ENCODE measurements at regions not wholly inside any gene's neighbourhood (a gene's known extent, or its start where the extent isn't known, plus 50 kb on each side); places are given as distances from the start of the nearest gene placed in this dataset.
"Not testable (repeated sequence)": the region's sequence is repeated elsewhere in the genome, so short reads cannot be mapped to it uniquely, and the experiment has no call there.

GRCh38 chr5:166724284-166724683 lies 1567.2 kb upstream of the WWC1 start:
- Histone ChIP-seq H3K27ac (no peak overlapping the region), H3K4me3 (no peak overlapping the region)
- TF ChIP-seq, protein P1, sequence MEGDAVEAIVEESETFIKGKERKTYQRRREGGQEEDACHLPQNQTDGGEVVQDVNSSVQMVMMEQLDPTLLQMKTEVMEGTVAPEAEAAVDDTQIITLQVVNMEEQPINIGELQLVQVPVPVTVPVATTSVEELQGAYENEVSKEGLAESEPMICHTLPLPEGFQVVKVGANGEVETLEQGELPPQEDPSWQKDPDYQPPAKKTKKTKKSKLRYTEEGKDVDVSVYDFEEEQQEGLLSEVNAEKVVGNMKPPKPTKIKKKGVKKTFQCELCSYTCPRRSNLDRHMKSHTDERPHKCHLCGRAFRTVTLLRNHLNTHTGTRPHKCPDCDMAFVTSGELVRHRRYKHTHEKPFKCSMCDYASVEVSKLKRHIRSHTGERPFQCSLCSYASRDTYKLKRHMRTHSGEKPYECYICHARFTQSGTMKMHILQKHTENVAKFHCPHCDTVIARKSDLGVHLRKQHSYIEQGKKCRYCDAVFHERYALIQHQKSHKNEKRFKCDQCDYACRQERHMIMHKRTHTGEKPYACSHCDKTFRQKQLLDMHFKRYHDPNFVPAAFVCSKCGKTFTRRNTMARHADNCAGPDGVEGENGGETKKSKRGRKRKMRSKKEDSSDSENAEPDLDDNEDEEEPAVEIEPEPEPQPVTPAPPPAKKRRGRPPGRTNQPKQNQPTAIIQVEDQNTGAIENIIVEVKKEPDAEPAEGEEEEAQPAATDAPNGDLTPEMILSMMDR (IDR thresholded peaks at IDR 0.05), result no peak
- no peak for DNase-seq (ENCODE audit: low spot score)

DNA sequence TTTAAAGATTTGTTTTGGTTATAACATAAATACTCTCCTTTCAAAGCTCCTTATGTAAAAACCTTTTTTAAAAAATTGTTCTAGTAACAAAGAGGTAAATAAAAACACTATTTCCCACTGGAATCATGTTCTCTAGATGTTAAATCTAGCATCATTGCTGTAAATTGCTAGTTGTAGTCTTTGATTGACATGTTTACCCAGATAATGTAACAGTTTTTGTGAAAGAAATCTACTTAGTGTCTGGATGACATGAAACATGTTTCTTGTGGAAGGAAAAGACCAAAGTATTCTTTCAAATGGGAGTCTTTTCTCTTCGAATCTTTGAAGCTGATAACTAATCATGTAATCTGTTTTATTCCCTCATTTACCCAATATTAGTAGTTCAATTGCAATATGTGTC lies 1565.9 kb upstream of the WWC1 start:
- H3K27ac ChIP-seq, result no peak overlapping the region
- TF ChIP-seq, protein P1 (IDR thresholded peaks at IDR 0.05), result no peak
- H3K4me3 ChIP-seq, result no peak overlapping the region
- no peak for DNase-seq (ENCODE audit: low spot score)

GRCh38 chr5:166726406-166726805 lies 1565.0 kb upstream of the WWC1 start:
- no peak for DNase-seq (ENCODE audit: low spot score)
- Histone ChIP-seq H3K4me3 (no peak overlapping the region), H3K27ac (no peak overlapping the region)
- TF ChIP-seq, protein P1 (IDR thresholded peaks at IDR 0.05), result no peak

DNA sequence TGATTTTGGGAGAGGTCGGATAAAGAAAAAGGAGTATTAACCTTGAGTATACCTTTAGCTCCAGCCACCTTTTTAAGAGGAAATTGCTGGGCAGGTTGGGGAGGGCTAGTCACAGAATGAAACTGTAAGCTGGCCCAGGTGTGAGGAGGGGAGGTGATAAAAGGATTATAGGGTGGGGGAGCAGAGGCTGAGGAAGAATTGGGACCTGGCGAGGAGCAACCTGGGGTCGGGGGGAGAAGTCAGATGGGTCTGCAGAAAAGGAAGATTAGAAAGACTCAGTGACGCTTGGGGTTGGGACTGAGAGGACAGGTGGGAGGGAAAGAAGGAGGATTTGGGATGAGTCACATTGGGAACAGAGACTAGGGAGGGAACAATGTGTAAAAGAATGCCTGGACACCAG lies 1548.5 kb upstream of the WWC1 start:
- H3K27ac ChIP-seq; DNase-seq (ENCODE audit: low spot score); H3K4me3 ChIP-seq: not testable (repeated sequence)

DNA sequence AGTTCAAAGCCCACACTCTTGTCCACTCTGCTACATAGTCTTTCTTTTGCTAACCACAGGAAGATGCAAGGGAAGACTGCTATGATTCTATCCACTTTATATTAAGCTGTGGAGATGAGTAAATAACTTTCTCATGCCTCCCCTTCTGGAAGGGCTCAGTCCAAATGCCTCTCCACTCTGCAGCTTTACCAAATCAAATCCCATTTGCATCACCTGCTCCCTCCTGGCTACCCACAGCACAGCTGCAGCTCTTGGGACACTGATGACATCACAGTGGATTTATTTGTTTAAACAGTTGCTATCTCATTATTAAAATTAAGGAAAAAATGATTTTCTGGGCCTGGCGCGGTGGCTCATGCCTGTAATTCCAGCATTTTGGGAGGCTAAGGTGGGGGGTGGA lies 1544.9 kb upstream of the WWC1 start:
- TF ChIP-seq, protein P1 (IDR thresholded peaks at IDR 0.05), result no peak
- no peak for DNase-seq (ENCODE audit: low spot score)
- Histone ChIP-seq H3K4me3 (no peak overlapping the region), H3K27ac (no peak overlapping the region)

DNA sequence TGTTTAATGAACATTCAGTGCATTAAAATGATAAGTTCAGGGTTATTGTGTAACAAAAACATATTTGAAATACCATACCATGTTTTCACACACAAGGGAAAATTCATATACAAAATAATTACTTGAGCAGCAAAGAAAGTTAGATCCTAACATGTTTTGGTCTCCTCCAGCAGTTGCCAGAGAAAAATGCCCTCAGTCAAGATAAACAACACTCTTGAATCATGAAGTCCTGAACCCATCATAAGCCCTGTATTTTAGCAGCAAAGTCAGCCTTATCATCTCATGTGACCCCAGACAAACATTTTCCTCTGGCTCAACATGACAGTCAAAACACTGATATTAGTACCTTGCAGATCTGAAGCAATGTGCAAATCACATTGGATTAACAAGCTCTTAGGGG lies 1541.1 kb upstream of the WWC1 start:
- no peak overlapping the region for H3K4me3 ChIP-seq
- no peak for DNase-seq (ENCODE audit: low spot score)
- H3K27ac ChIP-seq, result no peak overlapping the region
- TF ChIP-seq, protein P1 (IDR thresholded peaks at IDR 0.05), result no peak

- no peak for DNase-seq (ENCODE audit: low spot score)
- TF ChIP-seq, protein P1 (IDR thresholded peaks at IDR 0.05), result no peak
- Histone ChIP-seq H3K4me3 (no peak overlapping the region), H3K27ac (no peak overlapping the region)
These were observed 1533.3 kb upstream of the WWC1 start for GRCh38 chr5:166758151-166758550.

DNA sequence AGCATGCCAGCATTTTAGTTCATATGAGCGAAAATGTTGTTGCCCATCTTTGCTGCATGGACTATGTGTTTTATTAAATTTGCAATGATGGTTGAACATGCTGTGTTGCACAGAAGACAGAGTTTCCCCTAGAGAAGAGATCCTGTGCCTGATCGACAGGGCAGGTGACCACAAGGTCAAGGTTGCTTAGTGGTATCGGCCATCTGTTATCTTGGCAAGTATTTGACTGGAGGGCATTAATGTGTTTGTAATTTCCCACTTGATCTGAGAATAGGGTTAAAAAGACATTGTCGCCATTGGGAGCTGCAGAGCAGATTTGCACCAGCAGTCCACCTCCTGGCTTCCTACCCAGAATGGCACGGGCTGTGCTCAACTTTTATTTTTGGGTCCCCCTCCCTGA lies 1523.6 kb upstream of the WWC1 start:
- Histone ChIP-seq H3K4me3 (no peak overlapping the region), H3K27ac (no peak overlapping the region)
- TF ChIP-seq, protein P1 (IDR thresholded peaks at IDR 0.05), result no peak
- DNase-seq (ENCODE audit: low spot score), result no peak
